ENCODE measurements at regions not wholly inside any gene's neighbourhood (a gene's known extent, or its start where the extent isn't known, plus 50 kb on each side); places are given as distances from the start of the nearest gene placed in this dataset.

GRCh38 chr17:77315010-77315409 lies 174.2 kb downstream of the SEC14L1 start (continued):
- TF ChIP-seq, protein P1, sequence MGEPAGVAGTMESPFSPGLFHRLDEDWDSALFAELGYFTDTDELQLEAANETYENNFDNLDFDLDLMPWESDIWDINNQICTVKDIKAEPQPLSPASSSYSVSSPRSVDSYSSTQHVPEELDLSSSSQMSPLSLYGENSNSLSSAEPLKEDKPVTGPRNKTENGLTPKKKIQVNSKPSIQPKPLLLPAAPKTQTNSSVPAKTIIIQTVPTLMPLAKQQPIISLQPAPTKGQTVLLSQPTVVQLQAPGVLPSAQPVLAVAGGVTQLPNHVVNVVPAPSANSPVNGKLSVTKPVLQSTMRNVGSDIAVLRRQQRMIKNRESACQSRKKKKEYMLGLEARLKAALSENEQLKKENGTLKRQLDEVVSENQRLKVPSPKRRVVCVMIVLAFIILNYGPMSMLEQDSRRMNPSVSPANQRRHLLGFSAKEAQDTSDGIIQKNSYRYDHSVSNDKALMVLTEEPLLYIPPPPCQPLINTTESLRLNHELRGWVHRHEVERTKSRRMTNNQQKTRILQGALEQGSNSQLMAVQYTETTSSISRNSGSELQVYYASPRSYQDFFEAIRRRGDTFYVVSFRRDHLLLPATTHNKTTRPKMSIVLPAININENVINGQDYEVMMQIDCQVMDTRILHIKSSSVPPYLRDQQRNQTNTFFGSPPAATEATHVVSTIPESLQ (CRISPR knock-in tag; IDR thresholded peaks at IDR 0.05), result no peak
- TF ChIP-seq JUN (CRISPR knock-in tag; IDR thresholded peaks at IDR 0.05) (no peak), FOXP4 (CRISPR knock-in tag; IDR thresholded peaks at IDR 0.05) (no peak), SP1 (CRISPR knock-in tag; conservative IDR thresholded peaks at IDR 0.05) (no peak), AR (CRISPR knock-in tag; IDR thresholded peaks at IDR 0.05) (no peak)
- TF ChIP-seq, protein P2, sequence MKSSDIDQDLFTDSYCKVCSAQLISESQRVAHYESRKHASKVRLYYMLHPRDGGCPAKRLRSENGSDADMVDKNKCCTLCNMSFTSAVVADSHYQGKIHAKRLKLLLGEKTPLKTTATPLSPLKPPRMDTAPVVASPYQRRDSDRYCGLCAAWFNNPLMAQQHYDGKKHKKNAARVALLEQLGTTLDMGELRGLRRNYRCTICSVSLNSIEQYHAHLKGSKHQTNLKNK (CRISPR knock-in tag; IDR thresholded peaks at IDR 0.05), result no peak
- TF ChIP-seq, protein P3, sequence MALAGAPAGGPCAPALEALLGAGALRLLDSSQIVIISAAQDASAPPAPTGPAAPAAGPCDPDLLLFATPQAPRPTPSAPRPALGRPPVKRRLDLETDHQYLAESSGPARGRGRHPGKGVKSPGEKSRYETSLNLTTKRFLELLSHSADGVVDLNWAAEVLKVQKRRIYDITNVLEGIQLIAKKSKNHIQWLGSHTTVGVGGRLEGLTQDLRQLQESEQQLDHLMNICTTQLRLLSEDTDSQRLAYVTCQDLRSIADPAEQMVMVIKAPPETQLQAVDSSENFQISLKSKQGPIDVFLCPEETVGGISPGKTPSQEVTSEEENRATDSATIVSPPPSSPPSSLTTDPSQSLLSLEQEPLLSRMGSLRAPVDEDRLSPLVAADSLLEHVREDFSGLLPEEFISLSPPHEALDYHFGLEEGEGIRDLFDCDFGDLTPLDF (CRISPR knock-in tag; IDR thresholded peaks at IDR 0.05), result no peak
- TF ChIP-seq, protein P4, sequence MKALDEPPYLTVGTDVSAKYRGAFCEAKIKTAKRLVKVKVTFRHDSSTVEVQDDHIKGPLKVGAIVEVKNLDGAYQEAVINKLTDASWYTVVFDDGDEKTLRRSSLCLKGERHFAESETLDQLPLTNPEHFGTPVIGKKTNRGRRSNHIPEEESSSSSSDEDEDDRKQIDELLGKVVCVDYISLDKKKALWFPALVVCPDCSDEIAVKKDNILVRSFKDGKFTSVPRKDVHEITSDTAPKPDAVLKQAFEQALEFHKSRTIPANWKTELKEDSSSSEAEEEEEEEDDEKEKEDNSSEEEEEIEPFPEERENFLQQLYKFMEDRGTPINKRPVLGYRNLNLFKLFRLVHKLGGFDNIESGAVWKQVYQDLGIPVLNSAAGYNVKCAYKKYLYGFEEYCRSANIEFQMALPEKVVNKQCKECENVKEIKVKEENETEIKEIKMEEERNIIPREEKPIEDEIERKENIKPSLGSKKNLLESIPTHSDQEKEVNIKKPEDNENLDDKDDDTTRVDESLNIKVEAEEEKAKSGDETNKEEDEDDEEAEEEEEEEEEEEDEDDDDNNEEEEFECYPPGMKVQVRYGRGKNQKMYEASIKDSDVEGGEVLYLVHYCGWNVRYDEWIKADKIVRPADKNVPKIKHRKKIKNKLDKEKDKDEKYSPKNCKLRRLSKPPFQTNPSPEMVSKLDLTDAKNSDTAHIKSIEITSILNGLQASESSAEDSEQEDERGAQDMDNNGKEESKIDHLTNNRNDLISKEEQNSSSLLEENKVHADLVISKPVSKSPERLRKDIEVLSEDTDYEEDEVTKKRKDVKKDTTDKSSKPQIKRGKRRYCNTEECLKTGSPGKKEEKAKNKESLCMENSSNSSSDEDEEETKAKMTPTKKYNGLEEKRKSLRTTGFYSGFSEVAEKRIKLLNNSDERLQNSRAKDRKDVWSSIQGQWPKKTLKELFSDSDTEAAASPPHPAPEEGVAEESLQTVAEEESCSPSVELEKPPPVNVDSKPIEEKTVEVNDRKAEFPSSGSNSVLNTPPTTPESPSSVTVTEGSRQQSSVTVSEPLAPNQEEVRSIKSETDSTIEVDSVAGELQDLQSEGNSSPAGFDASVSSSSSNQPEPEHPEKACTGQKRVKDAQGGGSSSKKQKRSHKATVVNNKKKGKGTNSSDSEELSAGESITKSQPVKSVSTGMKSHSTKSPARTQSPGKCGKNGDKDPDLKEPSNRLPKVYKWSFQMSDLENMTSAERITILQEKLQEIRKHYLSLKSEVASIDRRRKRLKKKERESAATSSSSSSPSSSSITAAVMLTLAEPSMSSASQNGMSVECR (CRISPR knock-in tag; IDR thresholded peaks at IDR 0.05; ENCODE audit: borderline replicate concordance), result no peak

DNA sequence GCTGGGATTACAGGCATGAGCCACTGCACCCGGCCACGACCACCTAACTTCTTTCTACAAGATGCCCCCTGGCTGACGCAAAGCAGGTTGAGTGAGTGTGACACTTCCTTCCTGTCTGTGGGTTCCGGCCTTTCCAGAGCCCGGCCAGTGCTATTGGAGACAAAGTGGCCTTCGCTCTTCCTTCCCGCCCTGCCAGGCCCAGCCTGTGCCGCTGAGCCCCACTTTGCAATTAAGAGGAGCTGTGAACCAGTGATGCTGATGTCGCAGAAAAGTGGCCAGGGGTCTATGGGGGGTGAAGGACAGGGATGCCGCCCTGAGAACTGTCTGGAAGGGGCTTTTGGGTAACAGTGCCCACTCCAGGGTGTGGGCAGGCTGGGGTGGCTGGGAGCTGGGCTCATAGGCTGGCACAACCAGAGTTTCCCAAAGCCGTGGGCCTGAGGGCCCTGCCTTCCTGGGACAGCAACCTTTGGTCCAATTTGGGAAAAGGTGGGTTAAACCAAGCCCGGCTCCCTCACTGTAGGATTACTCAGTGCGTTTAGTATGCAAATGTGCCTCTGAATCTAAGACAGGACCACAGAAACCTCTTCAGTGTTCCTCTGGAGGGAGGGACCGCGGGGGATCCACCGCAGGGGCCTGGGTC lies 174.9 kb downstream of the SEC14L1 start:
- 0 out of 2 replicates have a peak, but pooled peaks have one; percentile 22 for TF ChIP-seq FOXP1 (CRISPR knock-in tag; IDR thresholded peaks at IDR 0.05; ENCODE audit: borderline replicate concordance)
- TF ChIP-seq SMAD3 (CRISPR knock-in tag; IDR thresholded peaks at IDR 0.05; ENCODE audit: borderline replicate concordance), result no peak
- TF ChIP-seq NR3C1 (CRISPR knock-in tag; conservative IDR thresholded peaks at IDR 0.05; ENCODE audit: low read depth), result no peak
- no peak overlapping the region for H3K4me3 Mint-ChIP-seq
- no peaks in the 10 kb centered on the region for H3K9me3 Mint-ChIP-seq
- ATAC-seq (no peak), DNase-seq (ENCODE audit: low spot score) (no peak)
- POLR2A ChIA-PET, result no interaction called here
- peaks cover 45% of the 10 kb centered on the region for H3K4me1 Mint-ChIP-seq
- H3K36me3 Mint-ChIP-seq, result no peaks in the 10 kb centered on the region
- no peaks in the 10 kb centered on the region for H3K27me3 Mint-ChIP-seq (ENCODE audit: low read depth)
- peak overlapping the region; percentile 90 for H3K27ac Mint-ChIP-seq
- CTCF ChIA-PET, result no interaction called here

All from WTC11 (cell line).